Activated CD4-positive, alpha-beta T cell treated with anti-CD3 and anti-CD28 coated beads for 36 hours (primary cell): ENCODE measurements at regions not wholly inside any gene's neighbourhood (a gene's known extent, or its start where the extent isn't known, plus 50 kb on each side); places are given as distances from the start of the nearest gene placed in this dataset.

Source experiments
- ATAC-seq: fragments of 200-7000 bp; cut with Tn5 transposase; one replicate; pipeline ENCODE4 v1.10.0; 2021; ENCODE audit warnings: mild to moderate bottlenecking, moderate library complexity
- CTCF ChIA-PET: fragments of 350-600 bp; sonication (Branson Sonifier 250); formaldehyde crosslinking; loops from one replicate; lab custom pipeline; 2021; ENCODE audit warnings: antibody characterized with exemption; lab: Charles Lee
- POLR2A ChIA-PET: fragments of 350-600 bp; sonication (Branson Sonifier 250); formaldehyde crosslinking; loops from one replicate; lab custom pipeline; 2021; ENCODE audit warnings: antibody characterized with exemption, inconsistent platforms; lab: Charles Lee
- DNase-seq: peaks from one replicate; pipeline ENCODE4 v3.0.0-alpha.2; 2020
- H3K27ac Mint-ChIP-seq: one replicate; pipeline ENCODE4 v1.8.0; 2021; ENCODE audit warnings: mixed read lengths
- H3K27me3 Mint-ChIP-seq: one replicate; pipeline ENCODE4 v1.8.0; 2021; ENCODE audit warnings: mixed read lengths
- H3K36me3 Mint-ChIP-seq: one replicate; pipeline ENCODE4 v1.8.0; 2021; ENCODE audit warnings: low read depth, mixed read lengths
- H3K4me1 Mint-ChIP-seq: one replicate; pipeline ENCODE4 v1.8.0; 2021; ENCODE audit warnings: mixed read lengths
- H3K4me3 Mint-ChIP-seq: one replicate; pipeline ENCODE4 v1.8.0; 2021; ENCODE audit warnings: mild to moderate bottlenecking, moderate library complexity, mixed read lengths
- H3K9me3 Mint-ChIP-seq: one replicate; pipeline ENCODE4 v1.8.0; 2021; ENCODE audit warnings: low read depth, mixed read lengths
- intact Hi-C, 2 experiments: fragments of 100-400 bp; cut with DNase I in 1 of 2; cut with micrococcal nuclease in 1 of 2; formaldehyde crosslinking; loops; one replicate each; pipeline versions ENCODE4 v1.14.2 to v1.15.1; 2022 to 2024; cut with DNase I, micrococcal nuclease

DNA sequence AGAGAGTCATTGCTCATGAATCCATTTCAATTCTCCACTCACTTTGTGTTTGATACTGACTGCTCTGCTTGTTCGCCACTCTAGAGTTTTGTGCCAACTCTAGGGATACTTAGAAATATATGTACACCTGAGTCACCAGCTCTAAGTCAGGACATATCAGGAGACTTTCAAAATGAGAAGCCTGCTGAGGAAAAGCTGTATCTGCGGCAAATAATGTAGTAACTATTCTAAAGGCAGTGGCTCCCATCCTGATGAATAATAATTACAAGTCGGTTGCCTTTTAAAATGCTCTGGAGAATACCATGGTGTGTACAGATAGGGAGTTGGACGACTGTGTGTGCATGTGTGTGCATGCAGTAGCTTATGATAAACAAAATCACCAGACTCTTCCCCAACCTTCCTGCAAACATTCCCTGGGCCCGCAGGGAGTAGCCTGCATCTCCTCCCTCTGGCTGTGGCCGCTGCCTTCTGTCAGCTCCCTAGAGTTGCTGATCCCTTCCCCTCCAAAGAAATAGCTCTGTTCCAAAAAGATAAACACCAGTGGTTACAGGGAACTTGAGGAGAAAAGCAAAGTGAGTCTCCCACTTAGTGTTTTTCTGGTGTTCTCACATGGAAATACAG lies 346.3 kb upstream of the UMPS start:
- DNase-seq: no peak
- no peak for ATAC-seq
- peaks cover 18% of the 10 kb centered on the region for H3K27me3 Mint-ChIP-seq
- no peaks in the 10 kb centered on the region for H3K4me1 Mint-ChIP-seq
- intact Hi-C loops: no loop called here
- no peaks in the 10 kb centered on the region for H3K9me3 Mint-ChIP-seq
- ChIA-PET CTCF (interaction anchor here (0.6 kb wide), 1 partner anchor 104 kb away, joined by 4 read pairs; no protein-coding TSS in a partner anchor), POLR2A (no interaction called here)
- H3K36me3 Mint-ChIP-seq: no peaks in the 10 kb centered on the region
- no peak overlapping the region for H3K27ac Mint-ChIP-seq
- no peak overlapping the region for H3K4me3 Mint-ChIP-seq

- CTCF ChIA-PET: interaction anchor here (0.6 kb wide), 1 partner anchor 518 kb away, joined by 3 read pairs; no protein-coding TSS in a partner anchor
- H3K27ac Mint-ChIP-seq: no peak overlapping the region
- POLR2A ChIA-PET: no interaction called here
- peaks cover 20% of the 10 kb centered on the region for H3K27me3 Mint-ChIP-seq
- no peaks in the 10 kb centered on the region for H3K4me1 Mint-ChIP-seq
- no peak for DNase-seq
- H3K36me3 Mint-ChIP-seq: no peaks in the 10 kb centered on the region
- intact Hi-C loops: no loop called here
- H3K9me3 Mint-ChIP-seq: no peaks in the 10 kb centered on the region
- H3K4me3 Mint-ChIP-seq: no peak overlapping the region
- ATAC-seq: no peak
These were observed 345.7 kb upstream of the UMPS start for GRCh38 chr3:124384527-124384926.

DNA sequence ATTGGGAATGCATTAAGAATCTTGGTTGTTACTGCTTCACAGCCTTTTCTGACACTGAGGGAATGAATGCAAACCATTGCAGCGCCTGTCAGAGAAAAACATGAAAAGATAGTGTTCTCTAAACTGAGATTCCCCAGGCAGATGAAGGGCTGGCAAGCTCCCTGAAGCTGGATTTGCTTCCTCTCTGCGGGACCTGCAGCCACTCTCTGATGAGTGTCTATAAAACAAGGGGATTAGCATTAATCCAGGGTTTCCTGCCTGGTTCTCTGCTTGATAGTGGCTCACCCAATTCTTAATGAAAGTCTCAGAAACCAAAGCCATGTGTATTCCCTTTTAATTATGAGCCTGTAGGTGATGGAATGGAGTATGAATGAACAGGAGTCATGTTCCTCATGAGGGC lies 344.3 kb upstream of the UMPS start:
- Mint-ChIP-seq H3K36me3 (no peaks in the 10 kb centered on the region), H3K27ac (no peak overlapping the region), H3K27me3 (peaks cover 18% of the 10 kb centered on the region), H3K4me1 (no peaks in the 10 kb centered on the region), H3K4me3 (no peak overlapping the region), H3K9me3 (no peaks in the 10 kb centered on the region)
- ChIA-PET POLR2A (no interaction called here), CTCF (no interaction called here)
- intact Hi-C loops: no loop called here
- no peak for DNase-seq
- ATAC-seq: no peak

- no peak overlapping the region for H3K27ac Mint-ChIP-seq
- intact Hi-C loops: no loop called here
- ATAC-seq (no peak), DNase-seq (no peak)
- CTCF ChIA-PET: no interaction called here
- H3K4me3 Mint-ChIP-seq: no peak overlapping the region
- POLR2A ChIA-PET: no interaction called here
- H3K36me3 Mint-ChIP-seq: no peaks in the 10 kb centered on the region
- H3K9me3 Mint-ChIP-seq: no peaks in the 10 kb centered on the region
- peaks cover 19% of the 10 kb centered on the region for H3K27me3 Mint-ChIP-seq
- no peaks in the 10 kb centered on the region for H3K4me1 Mint-ChIP-seq
These were observed 343.2 kb upstream of the UMPS start for GRCh38 chr3:124386996-124387595.

GRCh38 chr3:124391774-124392173 lies 338.5 kb upstream of the UMPS start:
- Mint-ChIP-seq H3K27me3 (peaks cover 17% of the 10 kb centered on the region), H3K9me3 (no peaks in the 10 kb centered on the region), H3K4me3 (no peak overlapping the region), H3K27ac (no peak overlapping the region), H3K4me1 (no peaks in the 10 kb centered on the region), H3K36me3 (no peaks in the 10 kb centered on the region)
- CTCF ChIA-PET: no interaction called here
- ATAC-seq (no peak), DNase-seq (no peak)
- POLR2A ChIA-PET: interaction anchor here (0.6 kb wide), 1 partner anchor 95 kb away, joined by 3 read pairs; no protein-coding TSS in a partner anchor
- intact Hi-C loops: no loop called here

GRCh38 chr3:124393340-124393739 lies 336.9 kb upstream of the UMPS start:
- no peak overlapping the region for H3K27ac Mint-ChIP-seq
- H3K4me3 Mint-ChIP-seq: no peak overlapping the region
- CTCF ChIA-PET: no interaction called here
- DNase-seq (no peak), ATAC-seq (no peak)
- peaks cover 16% of the 10 kb centered on the region for H3K27me3 Mint-ChIP-seq
- POLR2A ChIA-PET: no interaction called here
- no peaks in the 10 kb centered on the region for H3K4me1 Mint-ChIP-seq
- H3K36me3 Mint-ChIP-seq: no peaks in the 10 kb centered on the region
- no peaks in the 10 kb centered on the region for H3K9me3 Mint-ChIP-seq
- intact Hi-C loops: no loop called here

DNA sequence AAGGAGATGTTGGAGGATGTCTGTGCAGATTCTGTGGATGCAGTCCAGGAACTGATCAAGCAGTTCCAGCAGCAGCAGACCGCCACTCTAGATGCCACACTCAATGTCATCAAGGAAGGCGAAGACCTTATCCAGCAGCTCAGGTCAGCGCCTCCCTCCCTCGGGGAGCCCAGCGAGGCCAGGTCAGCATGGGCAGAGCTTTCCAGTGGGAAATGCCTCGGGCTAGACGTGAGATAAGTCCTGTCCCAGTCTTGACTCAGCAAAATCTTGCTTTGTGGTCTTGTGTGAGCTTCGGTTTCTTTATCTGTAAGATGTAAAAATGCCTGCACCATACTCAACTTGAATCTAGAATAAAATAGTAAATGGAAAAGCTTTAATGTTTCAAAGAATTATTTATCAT lies 335.1 kb upstream of the UMPS start:
- intact Hi-C loops: no loop called here
- peaks cover 17% of the 10 kb centered on the region for H3K27me3 Mint-ChIP-seq
- no peak overlapping the region for H3K27ac Mint-ChIP-seq
- ChIA-PET POLR2A (no interaction called here), CTCF (no interaction called here)
- no peak overlapping the region for H3K4me3 Mint-ChIP-seq
- no peak for ATAC-seq
- H3K36me3 Mint-ChIP-seq: no peaks in the 10 kb centered on the region
- no peaks in the 10 kb centered on the region for H3K9me3 Mint-ChIP-seq
- DNase-seq: no peak
- no peaks in the 10 kb centered on the region for H3K4me1 Mint-ChIP-seq

DNA sequence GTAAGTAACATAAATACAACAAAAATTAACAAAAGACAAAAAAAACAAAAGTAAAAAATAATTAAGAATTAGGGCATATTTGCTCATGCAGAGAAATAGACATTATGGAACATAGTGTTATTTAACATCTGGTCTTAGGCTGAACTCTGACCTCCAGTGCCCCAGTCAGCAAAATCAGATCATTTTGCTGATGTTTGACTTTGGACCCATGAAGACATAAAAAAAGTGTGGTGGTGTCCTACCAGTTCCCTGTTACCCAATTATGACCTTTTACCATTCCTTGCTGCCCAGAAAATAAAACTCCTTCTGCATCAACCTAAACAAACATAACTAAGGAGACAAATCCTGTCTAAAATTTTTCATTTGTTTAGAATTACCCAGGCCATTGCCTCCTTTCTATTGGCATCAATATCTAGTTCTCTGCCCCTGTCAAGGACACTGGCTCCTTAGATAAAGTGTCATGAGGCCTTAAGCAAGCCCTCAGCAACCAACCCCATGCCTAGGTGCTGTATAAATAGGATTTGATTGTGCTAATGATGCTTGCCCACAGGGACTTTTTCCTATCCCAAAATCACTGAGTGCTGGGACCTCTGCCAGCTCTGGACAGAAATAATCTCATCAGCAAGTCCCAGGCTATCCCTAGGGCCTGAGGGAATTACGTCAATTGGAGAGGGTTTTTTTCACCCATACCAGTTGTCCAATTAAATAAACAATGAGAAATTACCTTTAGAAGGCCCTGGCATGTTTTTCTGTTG lies 334.5 kb upstream of the UMPS start:
- POLR2A ChIA-PET: no interaction called here
- Mint-ChIP-seq H3K36me3 (no peaks in the 10 kb centered on the region), H3K9me3 (no peaks in the 10 kb centered on the region), H3K4me3 (no peak overlapping the region), H3K27ac (no peak overlapping the region), H3K27me3 (peaks cover 17% of the 10 kb centered on the region), H3K4me1 (no peaks in the 10 kb centered on the region)
- no peak for ATAC-seq
- CTCF ChIA-PET: no interaction called here
- DNase-seq: no peak
- intact Hi-C loops: no loop called here

GRCh38 chr3:124396339-124396950 lies 333.8 kb upstream of the UMPS start:
- CTCF ChIA-PET: no interaction called here
- peaks cover 12% of the 10 kb centered on the region for H3K27me3 Mint-ChIP-seq
- ATAC-seq: no peak
- intact Hi-C loops: no loop called here
- H3K9me3 Mint-ChIP-seq: no peaks in the 10 kb centered on the region
- H3K4me1 Mint-ChIP-seq: no peaks in the 10 kb centered on the region
- no peaks in the 10 kb centered on the region for H3K36me3 Mint-ChIP-seq
- no peak overlapping the region for H3K4me3 Mint-ChIP-seq
- POLR2A ChIA-PET: no interaction called here
- DNase-seq: no peak
- H3K27ac Mint-ChIP-seq: no peak overlapping the region

- Mint-ChIP-seq H3K9me3 (no peaks in the 10 kb centered on the region), H3K36me3 (no peaks in the 10 kb centered on the region), H3K27ac (no peak overlapping the region), H3K27me3 (peaks cover 16% of the 10 kb centered on the region), H3K4me3 (no peak overlapping the region), H3K4me1 (no peaks in the 10 kb centered on the region)
- intact Hi-C loops: no loop called here
- no peak for ATAC-seq
- DNase-seq: no peak
- CTCF ChIA-PET: no interaction called here
- POLR2A ChIA-PET: no interaction called here
These were observed 333.2 kb upstream of the UMPS start for GRCh38 chr3:124397088-124397487.

GRCh38 chr3:124398594-124398993 lies 331.7 kb upstream of the UMPS start:
- Mint-ChIP-seq H3K4me1 (no peaks in the 10 kb centered on the region), H3K27ac (no peak overlapping the region), H3K36me3 (no peaks in the 10 kb centered on the region), H3K4me3 (no peak overlapping the region), H3K9me3 (no peaks in the 10 kb centered on the region), H3K27me3 (peaks cover 17% of the 10 kb centered on the region)
- DNase-seq (no peak), ATAC-seq (no peak)
- intact Hi-C loops: no loop called here
- CTCF ChIA-PET: no interaction called here
- POLR2A ChIA-PET: no interaction called here
